DOHH2 (cell line): ENCODE measurements at regions not wholly inside any gene's neighbourhood (a gene's known extent, or its start where the extent isn't known, plus 50 kb on each side); places are given as distances from the start of the nearest gene placed in this dataset.

Experiments
- H3F3A ChIP-seq: fragments of 200-600 bp; sonication (generic), shearing (Covaris generic); 2 replicates; pipeline ENCODE4 v1.6.0; 2016; ENCODE audit warnings: antibody characterized with exemption, mild to moderate bottlenecking; ENCODE audit not compliant: control insufficient read depth, insufficient read depth
- H3K27ac ChIP-seq: fragments of 200-600 bp; sonication (generic); 2 replicates; pipeline ENCODE4 v1.5.1; 2014; ENCODE audit warnings: low read depth, mild to moderate bottlenecking, low read length, moderate library complexity
- H3K27me3 ChIP-seq: fragments of 200-600 bp; sonication (generic); 2 replicates; pipeline ENCODE4 v1.6.1; 2014; ENCODE audit warnings: mild to moderate bottlenecking, low read length, mixed read lengths; ENCODE audit not compliant: control insufficient read depth
- H3K36me3 ChIP-seq: fragments of 200-600 bp; sonication (generic); 2 replicates; pipeline ENCODE4 v1.6.1; 2014; ENCODE audit warnings: mild to moderate bottlenecking, low read length, moderate library complexity, mixed read lengths; ENCODE audit not compliant: control insufficient read depth
- H3K4me1 ChIP-seq: fragments of 200-600 bp; sonication (generic); 2 replicates; pipeline ENCODE4 v1.6.1; 2014; ENCODE audit warnings: mild to moderate bottlenecking, low read length, mixed read lengths; ENCODE audit not compliant: control insufficient read depth
- H3K4me2 ChIP-seq: fragments of 200-600 bp; sonication (generic); 2 replicates; pipeline ENCODE4 v1.6.0; 2014; ENCODE audit warnings: mild to moderate bottlenecking, low read length, moderate library complexity
- H3K4me3 ChIP-seq: fragments of 200-600 bp; sonication (generic); 2 replicates; pipeline ENCODE4 v1.5.1; 2014; ENCODE audit warnings: mild to moderate bottlenecking, low read length, mixed read lengths
- H3K79me2 ChIP-seq: fragments of 200-600 bp; sonication (generic); 2 replicates; pipeline ENCODE4 v1.6.1; 2014; ENCODE audit warnings: mild to moderate bottlenecking, low read length, mixed read lengths; ENCODE audit not compliant: control insufficient read depth
- H3K9me2 ChIP-seq: fragments of 200-600 bp; sonication (generic); replicated peaks from 2 replicates; pipeline ENCODE4 v1.6.1; 2014; ENCODE audit warnings: mild to moderate bottlenecking, low read length, mixed read lengths; ENCODE audit not compliant: control insufficient read depth
- H3K9me3 ChIP-seq: fragments of 200-600 bp; sonication (generic); 2 replicates; pipeline ENCODE4 v1.6.1; 2014; ENCODE audit warnings: antibody characterized with exemption, low read length, mixed read lengths; ENCODE audit not compliant: control insufficient read depth, insufficient read depth
- H4K20me1 ChIP-seq: fragments of 200-600 bp; sonication (generic); 2 replicates; pipeline ENCODE4 v1.6.0; 2014; ENCODE audit warnings: low read depth, mild to moderate bottlenecking, antibody characterized with exemption, low read length, moderate library complexity; ENCODE audit not compliant: control insufficient read depth, insufficient read depth
- CTCF ChIP-seq: fragments of 200-600 bp; sonication (generic); IDR thresholded peaks from one replicate; pipeline ENCODE4 v1.5.1; 2014; ENCODE audit warnings: antibody characterized with exemption, mild to moderate bottlenecking, low read depth, low read length; ENCODE audit not compliant: poor library complexity, severe bottlenecking
- EZH2phosphoT487 ChIP-seq: fragments of 200-600 bp; sonication (generic); IDR thresholded peaks from 2 replicates; pipeline ENCODE4 v1.6.1; 2017; ENCODE audit warnings: borderline replicate concordance, mild to moderate bottlenecking, antibody characterized with exemption, low read length, moderate library complexity, mixed read lengths

- Histone ChIP-seq H3K4me2 (no peak overlapping the region), H3F3A (no peaks in the 10 kb centered on the region), H3K9me2 (no peaks in the 10 kb centered on the region), H4K20me1 (no peaks in the 10 kb centered on the region), H3K9me3 (no peaks in the 10 kb centered on the region), H3K27me3 (no peaks in the 10 kb centered on the region), H3K36me3 (no peaks in the 10 kb centered on the region), H3K79me2 (no peaks in the 10 kb centered on the region), H3K4me1 (peaks cover 3% of the 10 kb centered on the region; the same call in 1 of the 2 replicates), H3K27ac (no peak overlapping the region), H3K4me3 (no peak overlapping the region)
- no peak for TF ChIP-seq EZH2phosphoT487
- TF ChIP-seq CTCF: no peak
Measured at GRCh38 chr13:39200249-39200910, 162.1 kb downstream of the NHLRC3 start.

GRCh38 chr13:39201180-39201579 lies 162.9 kb downstream of the NHLRC3 start:
- H3F3A ChIP-seq: no peaks in the 10 kb centered on the region
- H3K36me3 ChIP-seq: no peaks in the 10 kb centered on the region
- H3K4me1 ChIP-seq: peaks cover 3% of the 10 kb centered on the region; the same call in 1 of the 2 replicates

GRCh38 chr13:39202746-39203145 lies 164.5 kb downstream of the NHLRC3 start:
- no peaks in the 10 kb centered on the region for H3K27me3 ChIP-seq
- H3K9me2 ChIP-seq: no peaks in the 10 kb centered on the region
- no peak for TF ChIP-seq CTCF
- H4K20me1 ChIP-seq: no peaks in the 10 kb centered on the region
- H3K4me1 ChIP-seq: no peaks in the 10 kb centered on the region
- no peaks in the 10 kb centered on the region for H3F3A ChIP-seq
- H3K4me2 ChIP-seq: no peak overlapping the region
- H3K36me3 ChIP-seq: no peaks in the 10 kb centered on the region
- H3K27ac ChIP-seq: no peak overlapping the region
- no peaks in the 10 kb centered on the region for H3K9me3 ChIP-seq
- H3K4me3 ChIP-seq: no peak overlapping the region
- H3K79me2 ChIP-seq: no peaks in the 10 kb centered on the region

More at GRCh38 chr13:39201180-39201579, 162.9 kb downstream of the NHLRC3 start:
- Histone ChIP-seq H3K4me2 (no peak overlapping the region), H3K79me2 (no peaks in the 10 kb centered on the region), H3K4me3 (no peak overlapping the region), H3K27ac (no peak overlapping the region), H3K9me2 (no peaks in the 10 kb centered on the region), H4K20me1 (no peaks in the 10 kb centered on the region), H3K27me3 (no peaks in the 10 kb centered on the region), H3K9me3 (no peaks in the 10 kb centered on the region)
- no peak for TF ChIP-seq EZH2phosphoT487
- TF ChIP-seq CTCF: no peak
